Activated CD4-positive, alpha-beta T cell treated with anti-CD3 and anti-CD28 coated beads, Interleukin-2, Interleukin-6, amounts not matched to agents 100 ng/mL and 50 ng/mL, durations not matched to agents 16 hours and 8 hours (primary cell): ENCODE measurements at regions not wholly inside any gene's neighbourhood (a gene's known extent, or its start where the extent isn't known, plus 50 kb on each side); places are given as distances from the start of the nearest gene placed in this dataset.
"Not testable (repeated sequence)": the region's sequence is repeated elsewhere in the genome, so short reads cannot be mapped to it uniquely, and the experiment has no call there.

Experiments used
- DNase-seq: peaks from one replicate; pipeline ENCODE4 v3.0.0-alpha.2; 2020

DNA sequence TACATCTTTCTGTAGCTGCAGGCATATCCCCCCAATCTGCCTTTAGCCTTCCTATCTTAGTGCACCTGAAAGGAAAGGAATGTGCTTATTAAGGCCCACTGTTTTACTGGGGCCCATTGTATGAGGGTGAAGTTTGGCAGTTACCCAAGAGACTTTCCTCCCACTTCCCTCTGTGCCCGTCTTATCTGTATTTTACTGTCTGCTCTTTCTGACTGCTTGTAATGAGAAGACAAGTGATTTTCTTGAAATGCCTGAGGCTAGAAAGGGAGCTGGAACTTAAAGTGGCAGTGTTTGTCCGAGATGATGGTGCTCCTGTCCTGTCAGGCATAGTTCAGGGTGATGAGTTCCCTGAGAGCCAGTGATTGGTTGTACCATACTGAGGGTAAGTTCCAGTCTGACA lies 114.7 kb downstream of the QRSL1 start:
- not testable (repeated sequence) for DNase-seq

DNA sequence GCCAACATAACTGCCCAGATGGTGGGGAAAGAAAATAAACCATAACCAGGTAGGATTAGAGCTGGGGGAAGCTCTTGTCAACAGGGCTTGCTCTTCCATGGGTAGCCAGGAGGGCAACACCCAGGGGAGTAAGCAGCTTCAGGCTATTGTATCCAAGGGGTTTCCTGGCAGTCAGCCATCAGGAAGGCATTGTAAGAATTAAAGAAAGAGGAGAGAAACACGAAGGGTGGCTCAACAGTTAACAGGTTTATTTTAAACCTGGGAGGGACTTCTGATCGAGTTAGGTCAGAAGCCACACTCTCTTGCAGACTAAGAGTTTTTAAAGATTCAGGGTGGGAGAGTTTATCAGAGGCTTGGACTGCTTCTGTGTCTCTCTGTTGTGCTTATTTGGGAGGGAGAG lies 114.2 kb downstream of the QRSL1 start:
- no peak for DNase-seq

DNA sequence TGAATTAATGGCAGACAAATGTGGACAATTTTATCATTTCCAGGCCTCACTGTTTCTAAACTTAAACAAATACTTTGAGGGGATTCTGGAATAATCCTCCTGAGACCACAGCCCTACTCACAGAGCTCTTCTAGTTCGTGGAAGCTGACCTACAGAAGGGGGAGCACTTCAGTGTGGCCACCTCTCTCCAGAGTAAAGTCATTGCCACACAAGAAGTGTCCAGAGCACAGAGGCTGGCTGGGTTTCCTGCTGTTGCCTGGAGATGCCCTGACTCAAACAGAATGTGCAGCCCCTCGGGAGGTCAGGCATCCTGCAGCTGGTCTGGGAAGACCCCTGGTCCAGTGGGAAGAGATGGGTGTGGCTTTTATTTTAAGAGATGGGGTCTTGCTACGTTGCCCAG lies 110.9 kb downstream of the QRSL1 start:
- DNase-seq, result no peak

DNA sequence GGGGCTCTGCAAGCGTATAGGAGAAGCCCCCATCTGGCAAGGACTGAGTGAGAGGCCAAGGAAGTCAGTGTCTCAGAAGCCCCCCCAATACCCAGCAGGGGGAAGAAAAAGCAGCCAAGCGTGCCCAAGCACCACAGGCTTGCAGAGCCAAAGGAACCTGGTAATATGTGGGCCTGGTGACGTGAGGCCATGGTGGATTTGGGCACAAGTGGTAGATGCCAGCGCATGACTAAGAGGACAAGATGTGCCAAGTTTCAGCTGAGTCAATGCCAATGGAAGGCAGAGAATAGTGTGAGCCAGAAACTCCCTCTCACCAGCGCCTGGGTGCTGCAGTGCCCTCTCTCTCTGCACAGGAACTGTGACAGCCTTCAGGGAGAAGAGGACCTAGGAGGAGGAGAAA lies 110.0 kb downstream of the QRSL1 start:
- DNase-seq, result no peak

DNA sequence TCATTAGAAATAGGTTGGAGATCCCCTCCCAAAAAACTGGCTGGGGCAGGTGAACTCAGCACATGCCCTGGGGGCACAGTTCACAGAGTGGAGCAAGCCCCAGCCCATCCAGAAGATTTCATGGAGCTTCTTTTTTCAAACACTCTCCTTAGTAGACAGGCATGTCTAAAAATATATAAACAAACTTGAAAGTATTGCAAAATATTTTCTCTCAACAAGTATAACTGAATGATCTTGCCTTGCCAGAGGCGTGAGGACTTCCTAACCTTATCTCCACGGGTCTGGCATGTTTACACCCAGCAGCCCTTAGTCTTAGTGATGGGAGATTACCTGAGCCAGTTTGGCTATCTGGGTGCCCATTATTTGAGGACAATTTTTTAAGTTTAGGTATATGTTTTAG lies 107.1 kb downstream of the QRSL1 start:
- no peak for DNase-seq

DNA sequence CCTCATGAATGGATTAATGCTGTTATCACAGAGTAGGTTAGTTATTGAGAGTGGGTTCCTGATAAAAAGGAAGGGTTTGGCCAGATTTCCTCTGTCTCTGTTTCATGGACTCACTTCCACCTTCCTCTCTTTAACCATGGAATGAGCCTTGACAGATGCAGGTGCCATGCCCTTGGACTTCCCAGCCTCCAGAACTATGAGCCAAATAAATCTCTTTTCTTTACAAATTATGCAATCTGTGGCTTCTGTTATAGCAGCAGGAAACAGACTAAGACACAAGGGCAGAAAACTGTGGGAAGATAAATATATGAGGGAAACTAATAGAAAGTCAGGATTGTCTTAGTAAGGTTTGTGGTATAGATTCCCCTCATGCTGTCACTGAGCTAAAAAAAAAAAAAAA lies 106.5 kb downstream of the QRSL1 start:
- no peak for DNase-seq

DNA sequence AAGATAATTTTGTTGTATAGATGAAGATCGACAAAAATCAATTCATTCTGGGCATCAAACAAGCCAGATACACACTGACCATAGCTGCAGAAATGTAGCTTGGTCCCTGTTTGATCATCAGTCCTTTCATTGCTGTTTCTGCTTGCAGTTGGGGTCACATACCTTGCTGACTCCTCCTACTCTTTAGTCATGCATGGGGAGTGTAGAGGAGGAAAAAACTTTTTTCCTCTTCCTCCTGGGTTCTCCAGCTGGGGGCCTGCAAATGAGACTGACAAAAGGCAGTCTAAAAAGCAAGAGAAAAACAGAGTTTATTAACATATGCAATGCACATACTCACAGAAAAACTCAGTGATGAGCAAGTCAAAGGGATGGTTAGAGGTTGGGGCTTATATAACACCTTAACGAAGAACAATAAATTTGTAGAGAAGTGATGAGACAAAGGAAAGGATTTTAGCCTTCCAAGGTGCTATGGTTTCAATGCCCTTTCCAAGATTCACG lies 105.8 kb downstream of the QRSL1 start:
- no peak for DNase-seq

DNA sequence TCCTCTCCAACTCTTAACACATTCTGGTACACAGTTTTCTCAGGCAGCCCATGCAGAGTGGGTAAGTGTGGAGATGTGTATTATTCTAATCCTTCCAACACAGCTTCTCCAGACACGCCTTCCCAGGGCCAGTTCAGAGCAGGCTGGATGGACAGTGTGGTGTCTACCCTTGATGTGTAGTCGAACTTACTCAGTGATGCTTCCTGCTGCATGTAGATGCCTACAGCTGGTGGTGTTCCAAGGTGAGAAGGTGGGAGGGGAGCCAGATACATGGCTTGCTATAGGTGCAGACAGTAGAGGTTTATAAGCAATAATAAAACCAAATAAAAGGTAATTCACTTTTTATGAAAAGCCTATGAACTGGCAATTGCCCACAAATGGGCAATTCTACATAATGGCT lies 104.0 kb downstream of the QRSL1 start:
- no peak for DNase-seq

DNA sequence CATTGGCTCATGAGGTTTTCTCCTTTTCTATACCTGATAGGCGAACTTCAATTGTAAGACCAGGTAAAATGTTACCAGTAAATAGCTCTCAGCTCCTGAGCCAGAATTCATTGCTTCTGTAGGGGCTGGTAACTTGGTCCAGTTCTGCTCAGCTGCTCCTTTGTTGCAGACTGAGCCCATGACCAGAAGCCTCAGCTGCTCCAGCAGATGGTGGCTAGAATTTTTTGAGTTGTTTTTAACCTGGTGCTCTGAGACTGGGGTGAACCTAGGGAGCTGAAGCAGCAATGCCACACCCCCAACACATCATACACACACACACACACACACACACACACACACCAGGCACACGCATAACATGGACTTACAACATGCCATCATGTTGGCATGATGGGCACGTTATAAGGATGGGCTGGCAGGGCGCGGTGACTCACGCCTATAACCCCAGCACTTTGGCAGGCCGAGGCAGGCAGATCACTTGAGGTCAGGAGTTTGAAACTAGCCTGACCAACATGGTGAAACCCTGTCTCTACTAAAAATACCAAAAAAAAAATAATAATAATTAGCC lies 103.1 kb downstream of the QRSL1 start:
- DNase-seq, result no peak

DNA sequence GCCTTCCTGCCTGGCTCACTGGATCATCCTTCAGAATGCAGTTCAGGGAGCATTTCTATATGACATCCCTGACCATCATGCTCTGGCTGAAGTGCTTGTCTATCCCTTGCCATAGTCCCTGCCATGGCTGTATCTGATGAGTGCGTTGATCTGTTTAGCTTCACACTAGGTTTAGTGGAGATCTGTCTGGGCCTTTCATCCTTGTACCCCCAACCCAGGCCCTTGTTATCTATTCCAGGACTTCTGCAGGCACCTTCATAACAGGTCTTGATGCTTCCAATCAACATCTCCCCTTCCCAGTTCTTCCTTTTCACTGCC lies 102.4 kb downstream of the QRSL1 start:
- DNase-seq, result no peak

DNA sequence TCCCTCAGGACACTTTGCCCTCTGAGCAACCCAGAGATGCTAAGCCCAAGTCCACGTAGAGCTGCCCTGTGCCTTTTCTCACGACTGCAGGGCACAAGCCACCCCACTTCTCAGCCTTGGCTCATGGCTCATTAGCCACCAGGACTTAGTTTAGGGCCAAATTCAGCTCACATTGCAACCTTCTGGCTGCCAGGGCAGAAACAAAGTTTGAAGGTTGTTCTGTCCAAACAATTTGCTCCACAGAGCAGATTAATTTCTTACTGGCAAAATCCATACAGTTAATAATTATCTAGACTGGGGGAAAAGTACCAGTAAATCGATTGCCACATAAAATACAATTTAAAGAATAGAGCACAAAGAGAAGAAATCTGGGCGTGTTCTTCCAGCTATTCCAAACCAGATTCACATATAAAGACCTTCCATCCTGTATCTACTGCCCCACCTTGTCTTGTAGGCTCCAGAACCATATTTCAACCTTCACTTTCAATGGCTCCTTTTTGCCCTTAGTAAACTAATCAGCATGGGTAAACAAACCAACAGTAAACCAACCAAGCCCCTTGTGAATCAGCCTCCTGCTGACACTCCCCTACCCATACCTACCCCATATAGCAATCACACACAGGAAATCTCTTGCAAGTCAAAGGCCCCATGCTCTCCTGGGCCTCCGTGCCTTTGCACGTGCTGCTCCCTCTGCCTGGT lies 101.9 kb downstream of the QRSL1 start:
- DNase-seq, result no peak

DNA sequence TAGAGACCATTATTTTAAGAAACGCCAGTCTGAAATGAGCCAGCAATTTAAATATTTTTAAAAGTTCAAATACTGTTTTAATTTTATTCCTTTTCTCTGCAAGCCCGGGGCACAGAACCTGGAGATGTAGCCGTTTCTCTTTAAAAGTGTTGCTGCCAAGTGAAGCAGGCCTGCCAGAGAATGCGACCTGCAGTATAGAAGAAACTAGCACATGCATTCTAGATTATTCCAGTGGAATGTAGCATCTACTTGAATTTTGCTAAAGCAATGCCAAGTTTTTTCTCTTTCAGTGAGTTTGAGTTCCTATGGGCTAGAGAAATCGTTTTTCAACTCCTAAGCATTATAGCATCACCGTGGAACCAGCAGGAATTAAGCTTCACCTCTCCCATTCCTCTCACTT lies 101.3 kb downstream of the QRSL1 start:
- DNase-seq, result no peak

DNA sequence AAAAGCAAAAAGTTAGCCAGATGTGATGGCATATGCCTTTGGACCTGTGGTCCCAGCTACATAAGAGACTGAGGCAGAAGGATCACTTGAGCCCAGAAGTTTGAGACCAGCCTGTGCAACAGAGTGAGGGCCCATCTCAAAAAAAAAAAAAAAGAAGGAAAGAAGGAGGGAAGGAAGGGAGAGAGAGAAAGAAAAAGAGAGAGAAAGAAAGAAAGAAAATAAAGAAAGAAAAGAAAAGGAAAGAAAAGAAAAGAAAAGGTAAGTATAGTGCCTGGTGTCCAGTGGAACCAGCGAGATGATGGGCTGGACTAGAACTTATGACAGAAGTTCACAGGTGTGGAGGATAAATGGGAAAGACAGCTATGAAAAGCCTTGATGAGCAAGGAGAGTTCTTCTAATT lies 100.9 kb downstream of the QRSL1 start:
- no peak for DNase-seq

DNA sequence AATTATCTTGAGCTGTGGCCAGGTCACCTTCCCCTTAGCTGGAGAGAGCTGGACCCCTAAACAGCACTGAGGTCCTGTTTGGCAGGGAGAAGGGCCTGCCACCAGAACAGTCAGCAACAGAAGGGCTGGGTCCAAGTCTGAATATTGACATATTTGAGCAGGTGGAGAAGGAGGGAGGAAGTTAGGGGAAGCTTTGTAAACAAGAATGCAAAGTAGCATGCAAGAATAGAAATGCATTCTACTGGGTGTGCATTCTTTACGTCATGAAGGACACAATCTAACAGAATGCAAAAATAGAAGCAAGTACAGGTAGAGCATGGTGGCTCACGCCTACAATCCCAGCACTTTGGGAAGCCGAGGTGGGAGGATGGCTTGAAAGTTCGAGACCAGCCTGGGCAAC lies 100.5 kb downstream of the QRSL1 start:
- no peak for DNase-seq

DNA sequence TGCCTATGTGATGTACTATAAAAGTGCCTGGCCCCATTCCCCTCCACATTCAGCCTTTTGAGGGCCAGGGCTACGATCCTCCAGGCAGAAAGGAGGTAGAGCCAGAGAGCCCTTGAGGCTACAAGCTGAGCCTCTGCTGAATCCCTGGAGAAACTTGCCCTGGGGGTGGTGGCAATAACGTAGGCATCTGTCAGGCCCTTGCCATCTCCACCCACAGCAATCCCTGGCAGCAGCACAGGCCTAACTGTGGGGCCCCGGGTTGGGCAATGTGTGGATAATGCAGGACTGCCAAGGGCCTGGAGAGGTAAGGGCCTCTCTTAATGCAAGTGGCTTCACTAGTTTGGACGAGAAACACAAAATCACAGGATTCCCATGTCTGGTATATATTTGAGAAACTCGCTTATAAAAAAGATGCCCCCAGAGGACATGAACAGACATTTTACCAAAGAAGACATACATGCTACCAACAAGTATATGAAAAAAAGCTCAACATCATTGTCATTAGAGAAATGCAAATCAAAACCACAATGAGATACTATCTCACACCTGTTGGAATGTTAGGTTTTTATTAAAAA lies 99.0 kb downstream of the QRSL1 start:
- DNase-seq, result no peak

DNA sequence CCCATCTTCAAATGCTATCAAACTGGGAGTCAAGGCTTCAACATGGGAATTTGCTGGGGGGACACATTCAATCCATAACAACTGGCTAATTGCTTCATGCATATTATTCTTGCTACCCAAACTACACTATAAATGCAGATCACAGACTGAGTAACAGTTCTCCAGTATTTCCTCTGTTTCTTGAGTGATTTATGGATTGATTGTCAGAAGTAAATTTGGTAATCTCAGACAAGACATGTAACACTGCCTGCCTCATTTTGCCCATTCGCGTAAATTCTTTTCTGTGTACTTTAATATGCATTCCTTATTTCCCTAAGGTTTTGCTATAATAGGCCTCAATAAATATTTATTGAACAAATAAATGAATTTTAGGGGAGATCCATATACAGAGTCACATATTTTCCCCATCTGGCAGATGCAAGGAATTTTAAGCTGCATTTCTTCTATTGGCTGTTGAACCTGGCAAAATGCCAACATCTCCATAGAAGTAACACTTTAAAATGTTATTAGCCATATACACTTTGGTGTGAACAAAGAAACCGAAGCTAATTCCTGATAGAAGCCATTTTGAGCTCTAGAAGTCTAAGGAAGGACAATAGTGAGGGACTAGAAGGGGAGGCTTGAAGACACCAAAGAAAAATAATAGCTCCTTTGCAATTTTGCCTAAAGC lies 98.2 kb downstream of the QRSL1 start:
- DNase-seq, result no peak

DNA sequence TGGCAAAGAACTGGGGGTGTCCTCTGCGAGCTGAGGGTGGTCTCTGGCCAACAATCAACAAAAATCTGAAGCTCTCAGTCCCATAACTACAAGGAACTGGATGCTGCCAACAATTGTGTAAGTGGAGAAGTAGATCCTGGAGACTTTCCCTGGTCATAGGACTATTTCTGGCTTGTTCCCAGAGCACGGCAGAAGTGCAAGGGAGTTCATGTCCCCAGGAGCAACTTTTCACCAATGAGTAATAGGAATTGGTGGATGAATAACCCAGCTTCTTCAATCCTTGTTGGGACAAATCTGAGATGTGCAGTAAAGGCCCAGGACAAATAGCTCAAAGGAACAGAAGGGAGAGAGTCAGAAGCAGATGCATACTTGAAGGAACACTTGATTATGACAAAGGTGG lies 95.5 kb downstream of the QRSL1 start:
- no peak for DNase-seq

DNA sequence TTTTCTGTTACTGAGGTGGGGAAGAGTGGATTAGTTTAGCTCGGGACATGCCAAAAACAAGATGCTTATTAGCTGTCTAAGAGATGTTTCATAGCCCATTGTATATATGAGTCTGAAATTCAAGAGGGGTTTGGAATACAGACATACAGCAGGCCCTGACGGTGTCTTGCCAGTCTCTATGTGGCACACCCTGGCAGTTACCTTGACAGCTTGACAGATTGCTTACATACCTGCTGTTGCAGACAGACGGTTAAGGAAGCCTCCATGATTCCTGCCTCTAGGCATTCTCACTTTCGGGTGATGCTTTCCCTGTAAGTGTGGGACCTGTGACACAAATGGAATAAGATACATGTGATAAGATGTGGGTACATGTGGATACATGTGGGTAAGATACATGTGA lies 95.0 kb downstream of the QRSL1 start:
- no peak for DNase-seq

DNA sequence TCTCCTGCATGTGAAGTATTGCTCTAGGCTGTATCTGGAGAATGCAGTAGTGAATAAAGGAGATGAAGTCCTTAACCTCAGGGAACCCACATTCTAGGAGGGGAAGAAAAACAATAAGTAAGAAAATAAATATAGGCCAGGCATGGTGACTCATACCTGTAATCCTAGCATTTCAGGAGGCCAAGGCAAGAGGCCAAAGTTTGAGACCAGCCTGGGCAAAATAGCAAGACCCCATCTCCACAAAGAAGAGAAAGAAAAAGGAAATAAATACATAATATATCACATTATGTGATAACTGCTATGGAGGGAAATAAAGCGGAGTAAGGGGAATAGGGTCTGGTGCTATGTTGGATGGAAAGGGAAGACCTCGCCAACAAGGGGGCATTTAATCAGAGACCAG lies 94.0 kb downstream of the QRSL1 start:
- DNase-seq, result not testable (repeated sequence)

DNA sequence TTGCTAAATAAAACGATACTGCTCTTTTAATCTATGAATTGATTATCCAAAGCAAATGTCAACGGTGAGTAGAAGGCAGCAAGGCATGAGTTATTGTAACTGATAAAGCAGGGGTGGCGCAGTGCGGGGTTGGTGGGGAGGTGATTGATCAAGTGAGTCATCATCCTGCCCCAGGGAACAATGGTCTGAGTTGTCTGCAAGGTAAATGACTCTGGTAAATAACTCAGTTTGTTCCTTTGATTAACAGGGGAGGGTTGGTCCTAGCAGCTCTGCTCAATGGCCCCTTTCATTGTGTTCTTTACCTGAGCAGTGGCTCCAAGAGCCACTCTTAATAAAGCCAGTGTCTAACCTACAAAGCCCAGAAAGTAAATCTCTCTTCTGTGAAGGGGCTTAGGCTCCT lies 91.8 kb downstream of the QRSL1 start:
- not testable (repeated sequence) for DNase-seq
